HG02571 (cell line): ENCODE measurements at regions not wholly inside any gene's neighbourhood (a gene's known extent, or its start where the extent isn't known, plus 50 kb on each side); places are given as distances from the start of the nearest gene placed in this dataset.
"Not testable (repeated sequence)": the region's sequence is repeated elsewhere in the genome, so short reads cannot be mapped to it uniquely, and the experiment has no call there.

Experiments
- ATAC-seq: cut with Tn5 transposase; IDR thresholded peaks from one replicate; pipeline ENCODE4 v1.9.1; 2021; ENCODE audit warnings: mild to moderate bottlenecking, moderate library complexity; ENCODE audit not compliant: unreplicated experiment

DNA sequence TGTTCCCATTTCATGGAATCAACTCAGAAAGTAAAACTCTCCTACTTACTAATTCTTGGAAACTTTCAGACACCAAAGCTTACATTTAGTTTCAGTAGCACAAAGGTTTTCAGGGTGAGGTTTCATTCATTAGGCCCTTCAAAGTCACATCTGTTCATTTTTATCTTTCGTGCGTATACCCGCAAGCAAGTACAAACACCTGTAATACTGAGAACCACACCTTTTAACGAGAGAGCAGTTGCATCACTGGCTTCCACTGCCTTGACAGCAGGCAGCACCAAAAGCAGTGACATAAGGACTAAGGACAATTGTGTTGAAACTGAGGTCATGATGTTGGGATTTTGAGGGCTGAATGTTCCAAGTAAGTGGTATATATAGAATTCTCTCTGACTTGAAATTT, 60.5 kb downstream of the GOLGA6L22 start:
- ATAC-seq: not testable (repeated sequence)

DNA sequence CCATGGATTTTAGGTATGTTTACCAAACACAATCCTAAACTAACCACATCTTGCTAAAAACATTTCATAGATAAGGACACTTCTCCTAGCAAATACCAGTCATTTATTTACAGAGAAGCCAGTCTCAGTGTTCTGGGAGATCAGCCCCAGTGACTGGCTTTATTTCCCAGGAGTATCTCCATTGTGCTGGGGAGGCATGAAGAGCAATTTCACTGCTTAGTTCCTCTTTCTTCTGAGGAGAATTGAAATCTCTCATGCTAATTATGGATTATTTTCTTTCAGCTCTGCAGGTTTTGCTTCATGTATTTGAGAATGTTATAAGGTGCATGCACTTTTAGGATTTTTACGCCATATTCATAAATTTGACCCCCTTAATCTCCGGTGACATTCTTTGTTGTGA, 67.8 kb downstream of the GOLGA6L22 start:
- ATAC-seq: not testable (repeated sequence)

DNA sequence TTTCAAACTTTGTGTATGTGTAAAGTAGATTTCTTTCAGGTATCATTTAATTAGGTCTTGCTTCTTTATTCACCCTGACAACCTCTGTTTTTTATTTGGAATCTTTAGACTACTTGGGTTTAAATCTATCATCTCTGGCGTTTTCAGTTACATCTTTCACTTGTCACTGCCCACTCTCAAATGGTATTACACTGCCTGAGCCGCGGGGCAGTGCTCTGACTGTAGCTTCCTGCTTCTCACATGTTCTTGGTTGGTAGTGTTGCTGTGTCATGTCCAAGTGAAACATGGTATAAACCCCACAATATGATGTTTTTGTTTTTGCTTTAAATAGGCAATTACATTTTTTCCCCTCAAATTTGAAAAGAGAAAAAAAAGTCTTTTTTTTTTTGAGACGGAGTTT, 68.3 kb downstream of the GOLGA6L22 start:
- not testable (repeated sequence) for ATAC-seq

DNA sequence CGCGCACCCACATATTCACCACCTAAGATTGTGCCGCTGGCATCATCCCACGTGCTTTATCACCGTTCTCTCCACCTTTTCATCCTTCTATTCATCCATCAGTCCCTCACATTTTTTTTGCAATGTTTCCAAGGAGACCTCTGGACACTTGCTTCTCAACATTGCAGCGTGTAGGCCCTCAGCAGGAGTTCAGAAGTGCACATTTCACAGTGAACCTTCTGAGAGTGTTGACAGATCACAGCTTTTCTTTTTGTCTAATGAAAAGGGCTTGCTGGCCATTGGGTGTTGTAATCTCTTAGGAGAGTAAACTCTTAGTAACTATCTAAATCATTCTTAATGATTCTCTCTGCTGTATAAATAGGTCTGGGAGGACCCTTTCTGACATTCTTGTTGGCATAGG, 70.5 kb downstream of the GOLGA6L22 start:
- ATAC-seq: not testable (repeated sequence)

DNA sequence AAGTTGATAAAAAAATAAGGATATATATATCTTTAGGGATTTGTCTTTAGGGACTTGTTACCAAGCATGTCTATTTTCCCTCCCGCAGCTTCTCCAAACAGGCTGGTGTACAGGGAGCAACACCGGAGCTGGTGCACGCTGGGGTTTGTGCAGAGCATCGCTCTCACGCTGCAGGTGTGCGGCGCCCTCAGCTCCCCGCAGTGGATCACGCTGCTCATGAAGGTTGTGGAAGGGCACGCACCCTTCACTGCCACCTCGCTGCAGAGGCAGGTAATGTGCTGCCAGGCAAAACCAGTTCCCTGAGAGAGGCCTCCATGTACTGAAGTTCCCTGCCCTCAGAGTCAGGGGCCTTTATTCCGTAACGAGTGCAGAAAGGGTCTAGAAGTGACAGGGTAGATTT, 101.0 kb downstream of the GOLGA6L22 start:
- ATAC-seq: not testable (repeated sequence)

DNA sequence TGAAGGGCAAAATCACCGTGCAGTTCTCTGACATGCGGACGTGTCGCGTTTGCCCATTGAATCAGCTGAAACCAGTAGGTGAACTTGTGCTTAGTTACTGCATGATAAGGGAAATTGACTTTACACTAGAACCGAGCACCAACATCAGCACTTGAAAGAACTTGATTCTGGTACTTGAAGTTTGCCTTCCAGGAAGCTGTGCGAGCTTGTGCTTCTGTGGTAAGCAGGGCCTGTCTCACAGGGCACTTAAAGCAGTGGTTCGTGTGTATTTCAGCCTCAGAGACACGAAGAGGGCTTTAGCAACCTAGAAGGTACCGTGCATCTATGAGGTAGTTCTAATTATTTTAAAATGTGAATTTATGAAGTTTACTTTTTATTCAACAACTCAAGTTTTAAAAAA, 103.0 kb downstream of the GOLGA6L22 start:
- ATAC-seq: not testable (repeated sequence)

DNA sequence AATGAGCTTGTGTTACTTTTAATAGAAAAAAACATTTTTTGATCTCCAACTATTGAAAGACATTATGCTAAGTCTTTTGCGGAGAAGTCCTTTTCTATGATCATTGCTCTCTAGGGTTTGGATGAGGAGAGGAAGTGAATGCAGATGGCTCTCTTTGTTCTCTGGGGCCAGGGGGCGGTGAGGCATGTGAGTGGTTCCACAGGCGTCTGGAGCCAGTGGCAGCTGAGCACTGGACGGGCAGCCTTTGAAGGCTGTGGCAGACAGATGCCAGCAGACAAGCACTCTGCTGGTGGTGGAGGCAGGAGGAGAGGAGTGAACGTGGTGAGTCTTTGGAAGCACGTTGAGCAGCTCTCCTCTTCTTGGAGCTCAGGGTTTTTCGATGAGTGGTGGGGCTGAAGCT, 107.8 kb downstream of the GOLGA6L22 start:
- ATAC-seq: not testable (repeated sequence)

DNA sequence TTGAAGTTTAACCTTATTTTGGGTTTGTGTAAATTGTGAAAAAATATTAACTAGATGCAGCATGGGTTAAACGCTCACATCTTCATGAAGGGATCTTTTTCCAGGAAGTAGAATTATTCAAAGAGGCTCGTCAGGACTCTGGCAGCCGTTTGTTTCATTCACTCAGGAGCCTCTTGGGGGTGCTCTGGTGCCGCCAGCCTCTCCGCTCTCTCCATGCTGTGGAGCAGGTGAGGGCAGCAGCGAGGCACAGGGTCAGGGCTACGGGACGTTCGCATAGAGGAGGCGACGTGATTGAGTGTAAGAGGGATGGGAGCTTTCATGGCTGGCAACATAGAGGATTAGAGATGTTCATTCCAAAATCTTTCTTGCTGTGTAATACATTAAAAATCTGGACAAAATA, 110.8 kb downstream of the GOLGA6L22 start:
- not testable (repeated sequence) for ATAC-seq

DNA sequence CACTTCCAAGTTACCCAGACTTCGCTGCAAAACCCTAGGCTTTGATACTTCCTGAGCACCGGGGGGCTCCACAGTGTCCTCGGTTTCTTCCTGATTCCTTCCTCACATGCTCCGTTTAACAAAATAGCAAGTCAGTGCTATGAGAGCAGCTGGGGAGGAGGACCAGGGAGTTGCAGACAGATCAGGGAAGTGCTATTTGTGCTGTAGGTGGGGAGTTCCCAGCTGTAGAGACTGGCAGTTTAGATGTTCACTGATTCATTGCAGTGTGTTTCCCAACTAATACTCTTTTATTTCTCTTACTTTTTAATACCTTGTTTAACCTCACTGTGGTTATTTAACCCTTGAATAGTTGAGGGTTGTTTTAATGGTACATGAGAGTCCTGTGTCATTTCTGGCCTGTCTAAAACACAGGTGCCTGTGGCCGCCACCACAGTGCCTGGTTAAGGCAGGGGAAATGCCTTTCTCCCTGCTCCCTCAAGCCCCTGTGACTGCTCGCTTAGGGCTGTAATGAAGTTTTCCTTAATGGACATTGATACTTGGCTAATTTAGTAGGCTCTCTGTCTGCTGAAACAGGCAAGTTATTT, 113.5 kb downstream of the GOLGA6L22 start:
- ATAC-seq: not testable (repeated sequence)

DNA sequence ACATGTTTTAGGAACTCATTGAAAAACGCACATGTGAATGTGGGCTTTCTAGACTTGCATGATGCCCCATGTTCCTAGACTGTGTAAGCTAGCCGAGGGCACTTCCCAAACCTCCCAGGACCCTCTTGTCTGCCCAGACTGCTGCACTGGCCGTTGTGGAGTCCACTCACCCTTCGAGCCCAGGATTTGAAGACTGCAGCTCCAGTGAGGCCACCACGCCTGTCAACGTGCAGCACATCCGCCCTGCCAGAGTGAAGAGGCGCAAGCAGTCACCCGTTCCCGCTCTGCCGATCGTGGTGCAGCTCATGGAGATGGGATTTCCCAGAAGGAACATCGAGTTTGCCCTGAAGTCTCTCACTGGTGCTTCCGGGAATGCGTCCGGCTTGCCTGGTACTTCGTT, 114.1 kb downstream of the GOLGA6L22 start:
- not testable (repeated sequence) for ATAC-seq

DNA sequence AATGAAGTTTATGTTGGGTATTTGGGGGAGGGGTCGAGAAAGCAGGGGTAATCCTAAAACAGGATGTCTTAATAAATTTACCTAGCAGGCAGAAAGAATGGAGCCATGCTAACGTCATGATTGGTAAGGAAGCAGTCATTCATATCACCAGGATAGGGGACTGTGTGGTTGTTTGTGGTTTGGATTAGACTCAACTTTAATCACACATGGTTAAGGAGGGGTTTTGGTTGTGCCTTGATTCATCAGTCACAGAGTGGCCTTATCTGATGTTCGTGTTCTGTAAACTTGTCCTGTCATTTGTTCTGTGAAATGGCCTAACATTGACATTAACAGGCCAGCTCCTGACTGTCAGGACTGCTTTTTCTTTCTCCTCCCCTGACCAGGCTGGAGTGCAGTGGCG, 119.1 kb downstream of the GOLGA6L22 start:
- ATAC-seq: not testable (repeated sequence)

DNA sequence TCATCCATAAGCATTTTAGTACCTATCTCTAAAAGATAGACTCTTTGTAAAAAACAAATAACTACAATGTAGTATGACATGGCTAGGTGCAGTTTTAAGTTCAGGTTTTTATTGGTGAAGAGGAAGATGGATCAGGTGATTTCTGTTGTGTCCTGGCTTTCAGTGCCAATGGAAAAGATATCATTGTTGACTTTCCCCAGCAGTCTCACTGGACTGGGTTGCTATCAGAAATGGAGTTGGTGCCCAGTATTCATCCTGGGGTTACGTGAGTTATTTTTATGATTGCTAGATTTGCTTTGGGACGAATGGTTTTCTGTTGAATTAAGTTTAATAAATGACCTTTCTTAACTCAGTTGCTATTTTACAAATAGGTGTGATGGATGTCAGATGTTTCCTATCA, 120.5 kb downstream of the GOLGA6L22 start:
- ATAC-seq: not testable (repeated sequence)

DNA sequence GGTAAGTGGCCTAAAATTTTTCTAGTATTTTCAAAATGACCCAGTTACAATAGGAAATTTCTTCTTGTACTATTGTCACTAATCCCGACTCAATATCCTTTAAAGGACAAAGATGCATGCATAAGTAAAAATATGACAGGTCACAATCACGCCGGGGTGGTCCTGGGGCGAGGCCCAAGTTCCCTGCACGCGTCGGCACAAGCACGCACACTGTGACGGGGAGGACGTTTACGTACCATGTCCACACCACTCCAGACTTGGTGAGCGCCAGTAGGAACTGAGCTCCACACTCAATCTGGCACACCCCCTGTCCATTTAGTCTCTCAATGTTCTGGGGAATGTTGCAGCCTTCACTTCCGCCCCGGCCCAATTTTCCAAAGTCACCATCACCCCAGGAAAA, 128.7 kb downstream of the GOLGA6L22 start:
- not testable (repeated sequence) for ATAC-seq

DNA sequence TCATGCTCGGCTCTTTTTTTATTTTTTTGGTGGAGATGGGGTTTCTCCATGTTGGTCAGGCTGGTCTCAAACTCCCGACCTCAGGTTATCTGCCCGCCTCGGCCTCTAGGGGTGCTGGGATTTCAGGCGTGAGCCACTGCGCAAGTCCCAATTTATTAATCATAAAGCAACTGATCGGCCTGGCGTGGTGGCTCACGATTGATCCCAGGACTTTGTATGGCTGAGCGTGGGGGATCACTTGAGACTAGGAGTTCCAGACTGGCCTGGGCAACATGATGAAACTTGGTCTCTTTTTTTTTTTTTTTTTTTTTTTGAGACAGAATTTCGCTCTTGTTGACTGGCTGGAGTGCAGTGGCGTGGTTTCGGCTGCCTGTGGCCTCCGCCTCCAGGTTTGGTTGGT, 139.8 kb downstream of the GOLGA6L22 start:
- not testable (repeated sequence) for ATAC-seq

DNA sequence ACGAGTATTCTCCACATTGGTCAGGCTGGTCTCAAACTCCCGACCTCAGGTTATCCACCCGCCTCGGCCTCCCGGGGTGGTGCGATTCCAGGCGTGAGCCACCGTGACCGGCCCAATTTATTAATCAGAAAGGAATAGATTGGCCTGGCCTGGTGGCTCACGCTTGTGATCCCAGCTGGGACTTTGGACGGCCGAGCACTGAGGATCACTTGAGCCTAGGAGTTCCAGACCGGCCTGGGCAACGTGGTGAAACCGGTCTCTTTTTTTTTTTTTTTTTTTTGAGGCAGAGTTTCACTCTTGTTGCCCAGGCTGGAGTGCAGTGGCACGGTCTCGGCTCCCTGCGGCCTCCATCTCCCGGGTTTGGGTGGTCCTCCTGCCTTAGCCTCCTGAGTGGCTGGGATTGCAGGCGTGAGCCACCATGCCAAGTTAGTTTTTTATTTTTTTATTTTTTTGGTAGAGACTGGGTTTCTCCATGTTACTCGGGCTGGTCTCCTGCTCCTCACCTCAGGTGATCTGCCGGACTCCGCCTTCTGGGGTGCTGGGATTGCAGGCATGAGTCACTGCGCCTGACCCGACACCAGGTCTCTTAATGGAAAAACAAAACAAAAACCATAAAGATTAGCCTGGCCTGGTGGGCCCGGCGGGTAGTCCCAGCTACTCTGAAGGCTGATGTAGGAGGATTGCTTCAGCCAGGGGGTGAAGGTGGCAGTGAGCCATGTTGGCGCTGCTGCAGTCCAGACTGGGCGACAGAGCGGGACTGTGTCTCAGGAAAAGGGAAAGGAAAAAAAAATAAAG, 141.0 kb downstream of the GOLGA6L22 start:
- not testable (repeated sequence) for ATAC-seq

DNA sequence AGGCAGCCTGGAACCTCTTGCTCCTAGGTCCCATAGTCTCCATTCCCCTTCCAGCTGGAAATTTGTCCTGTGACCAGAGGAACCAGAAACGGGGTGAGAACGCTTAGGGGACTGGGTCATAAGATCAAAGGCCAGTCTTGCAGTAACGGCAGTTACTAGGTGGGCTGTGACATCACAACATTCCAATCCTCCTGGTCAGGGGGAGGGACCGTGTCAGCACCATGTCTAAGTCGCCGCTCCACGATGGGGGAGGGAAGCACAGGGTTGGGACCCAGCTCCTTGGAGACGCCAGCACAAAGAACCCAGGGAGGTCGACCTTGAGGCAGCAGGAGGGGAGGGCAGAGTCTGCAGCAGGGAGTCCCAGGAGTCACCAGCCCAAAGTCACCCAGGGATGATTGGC, 158.3 kb downstream of the GOLGA6L22 start:
- ATAC-seq: not testable (repeated sequence)

DNA sequence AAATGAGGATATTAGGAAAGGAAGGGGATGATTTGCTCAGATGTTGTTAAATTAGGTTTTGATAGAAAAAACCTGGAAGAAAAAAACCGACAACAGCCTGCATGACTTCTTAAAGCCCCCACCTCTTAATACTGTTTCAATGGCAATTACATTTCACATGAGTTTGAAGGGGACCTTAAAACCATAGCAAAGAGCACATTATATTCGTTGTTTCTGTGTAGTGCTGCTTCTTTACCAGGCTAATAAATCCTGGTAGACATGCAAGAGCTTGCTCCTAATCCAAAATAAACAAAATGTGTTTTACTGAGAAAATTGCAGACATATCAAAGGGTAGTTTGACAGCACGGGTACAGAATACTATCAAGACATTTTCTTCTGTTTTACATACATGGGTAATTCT, 154.7 kb upstream of the NIPA1 start:
- ATAC-seq: not testable (repeated sequence)

DNA sequence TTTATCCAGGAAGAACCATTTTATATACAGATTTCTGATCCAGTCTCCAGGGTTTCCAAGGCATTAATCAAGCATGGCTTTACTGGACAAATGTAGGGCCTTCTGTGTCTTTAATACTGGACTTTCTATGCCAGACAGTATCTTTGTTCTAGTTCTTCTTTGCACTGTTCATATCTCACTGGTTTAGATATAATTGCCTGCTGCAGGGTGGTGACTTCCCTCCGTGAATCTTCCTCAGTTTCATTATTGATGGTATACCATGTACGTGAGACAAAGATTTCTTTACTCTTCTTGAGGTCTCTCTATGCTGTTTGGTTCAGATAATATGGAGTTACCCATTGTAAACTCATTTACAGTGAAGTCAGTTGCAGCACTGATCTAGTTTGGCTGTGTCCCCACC, 146.5 kb upstream of the NIPA1 start:
- ATAC-seq: not testable (repeated sequence)

DNA sequence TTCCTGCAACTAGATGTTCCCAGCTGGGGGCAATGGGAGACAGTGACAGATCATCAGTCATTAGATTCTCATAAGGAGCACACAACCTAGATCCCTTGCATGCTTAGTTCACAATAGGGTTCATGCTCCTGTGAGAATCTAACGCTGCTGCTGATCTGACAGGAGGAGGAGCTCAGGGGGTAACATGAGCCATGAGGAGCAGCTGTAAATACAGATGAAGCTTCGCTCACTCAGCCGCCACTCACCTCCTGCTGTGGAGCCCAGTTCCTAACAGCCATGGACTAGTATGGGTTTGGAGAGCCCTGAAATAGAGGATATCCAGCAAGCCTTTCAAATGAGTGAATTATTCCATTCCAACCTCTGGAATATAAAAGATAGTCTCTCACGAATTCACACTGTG, 137.0 kb upstream of the NIPA1 start:
- not testable (repeated sequence) for ATAC-seq

DNA sequence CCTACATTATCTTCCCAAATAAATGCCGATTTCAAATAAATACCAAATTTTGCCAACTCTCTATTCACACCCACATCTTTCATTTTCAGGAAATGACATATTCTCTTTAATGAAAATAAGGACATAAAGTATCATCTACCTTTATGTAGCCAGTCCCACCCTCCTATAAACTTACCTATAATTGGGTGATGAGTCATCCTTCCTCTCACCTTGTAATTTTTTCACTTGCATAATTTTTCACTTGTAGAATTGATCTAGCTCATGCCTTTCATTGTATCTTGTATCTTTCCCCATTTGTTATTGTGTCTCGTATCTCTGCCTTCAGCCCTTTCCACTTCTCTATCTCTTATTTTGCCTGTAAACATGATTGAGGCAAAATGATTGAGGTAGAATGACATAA, 135.3 kb upstream of the NIPA1 start:
- not testable (repeated sequence) for ATAC-seq

DNA sequence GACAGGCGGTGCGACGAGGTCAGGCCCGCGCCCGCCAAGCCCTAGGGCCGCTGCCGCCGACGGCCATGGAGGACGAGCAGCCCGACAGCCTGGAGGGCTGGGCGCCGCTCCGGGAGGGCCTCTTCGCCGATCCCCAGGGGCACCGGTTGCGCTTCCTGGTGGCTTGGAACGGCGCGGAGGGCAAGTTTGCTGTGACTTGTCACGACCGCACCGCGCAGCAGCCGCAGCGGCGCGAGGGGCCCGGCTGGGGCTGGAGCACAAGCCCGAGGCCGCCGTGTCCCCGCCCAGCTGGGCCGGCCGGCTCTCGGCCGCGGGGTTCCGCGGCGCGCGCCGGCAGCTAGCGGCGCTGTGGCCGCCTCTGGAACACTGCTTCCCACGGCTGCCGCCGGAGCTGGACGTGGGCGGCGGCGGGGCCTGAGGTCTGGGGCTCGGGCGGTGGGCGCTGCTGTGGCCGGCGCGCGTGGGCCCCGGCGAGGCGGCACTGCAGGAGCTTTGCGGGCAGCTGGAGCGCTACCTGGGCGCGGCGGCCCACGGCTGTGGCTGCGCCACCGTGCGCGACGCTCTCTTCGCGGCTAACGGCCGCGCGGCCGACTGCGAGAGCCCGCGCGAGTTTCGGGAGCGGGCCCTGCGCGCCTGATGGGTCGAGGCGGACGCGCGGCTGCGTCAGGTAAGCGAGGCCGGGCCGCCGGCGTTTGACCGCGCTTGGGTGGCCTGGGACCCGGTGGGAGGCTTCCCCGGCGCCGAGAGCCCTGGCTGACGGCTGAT, 122.0 kb upstream of the NIPA1 start:
- peak; percentile 81 for ATAC-seq
